ENCODE measurements at regions not wholly inside any gene's neighbourhood (a gene's known extent, or its start where the extent isn't known, plus 50 kb on each side); places are given as distances from the start of the nearest gene placed in this dataset.

DNA sequence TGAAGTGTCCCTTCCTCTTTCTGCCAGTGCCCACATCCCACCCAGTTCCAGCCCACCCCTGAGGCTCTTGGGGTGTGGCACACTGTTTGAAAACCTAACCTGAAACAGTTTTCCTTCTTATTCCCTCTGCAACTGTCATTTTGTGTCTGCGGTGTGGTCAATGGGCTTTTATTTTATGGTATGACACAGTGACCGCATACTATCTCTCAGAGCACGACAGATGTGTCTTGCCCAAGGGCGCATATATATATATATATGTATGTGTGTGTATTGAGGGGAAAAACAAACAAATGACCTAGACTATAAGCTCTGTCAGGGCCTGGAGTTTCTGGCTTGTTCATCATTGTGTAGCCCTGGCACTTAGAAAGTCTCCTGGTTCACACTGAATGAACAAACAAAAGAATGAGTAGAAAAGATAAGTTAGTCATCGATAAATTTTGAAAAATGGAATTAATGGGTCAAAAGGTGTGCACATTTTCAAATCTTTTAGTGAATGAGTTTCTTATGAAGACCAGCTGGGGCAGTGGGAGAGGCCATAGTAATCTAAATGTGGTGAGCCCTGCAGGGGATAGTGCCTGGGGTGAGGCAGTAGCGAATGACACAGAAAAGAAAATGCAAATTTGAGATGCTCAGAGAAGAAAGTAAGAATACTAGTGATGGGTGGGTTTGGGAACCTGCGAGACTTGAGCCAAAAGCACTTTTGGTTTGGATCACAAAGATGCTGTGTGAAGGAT is 198.4 kb downstream of the SNX10 start (continued):
- TF ChIP-seq, protein P1, sequence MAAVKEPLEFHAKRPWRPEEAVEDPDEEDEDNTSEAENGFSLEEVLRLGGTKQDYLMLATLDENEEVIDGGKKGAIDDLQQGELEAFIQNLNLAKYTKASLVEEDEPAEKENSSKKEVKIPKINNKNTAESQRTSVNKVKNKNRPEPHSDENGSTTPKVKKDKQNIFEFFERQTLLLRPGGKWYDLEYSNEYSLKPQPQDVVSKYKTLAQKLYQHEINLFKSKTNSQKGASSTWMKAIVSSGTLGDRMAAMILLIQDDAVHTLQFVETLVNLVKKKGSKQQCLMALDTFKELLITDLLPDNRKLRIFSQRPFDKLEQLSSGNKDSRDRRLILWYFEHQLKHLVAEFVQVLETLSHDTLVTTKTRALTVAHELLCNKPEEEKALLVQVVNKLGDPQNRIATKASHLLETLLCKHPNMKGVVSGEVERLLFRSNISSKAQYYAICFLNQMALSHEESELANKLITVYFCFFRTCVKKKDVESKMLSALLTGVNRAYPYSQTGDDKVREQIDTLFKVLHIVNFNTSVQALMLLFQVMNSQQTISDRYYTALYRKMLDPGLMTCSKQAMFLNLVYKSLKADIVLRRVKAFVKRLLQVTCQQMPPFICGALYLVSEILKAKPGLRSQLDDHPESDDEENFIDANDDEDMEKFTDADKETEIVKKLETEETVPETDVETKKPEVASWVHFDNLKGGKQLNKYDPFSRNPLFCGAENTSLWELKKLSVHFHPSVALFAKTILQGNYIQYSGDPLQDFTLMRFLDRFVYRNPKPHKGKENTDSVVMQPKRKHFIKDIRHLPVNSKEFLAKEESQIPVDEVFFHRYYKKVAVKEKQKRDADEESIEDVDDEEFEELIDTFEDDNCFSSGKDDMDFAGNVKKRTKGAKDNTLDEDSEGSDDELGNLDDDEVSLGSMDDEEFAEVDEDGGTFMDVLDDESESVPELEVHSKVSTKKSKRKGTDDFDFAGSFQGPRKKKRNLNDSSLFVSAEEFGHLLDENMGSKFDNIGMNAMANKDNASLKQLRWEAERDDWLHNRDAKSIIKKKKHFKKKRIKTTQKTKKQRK (IDR thresholded peaks at IDR 0.05; ENCODE audit: borderline replicate concordance, low read depth, low read length): no peak
- TF ChIP-seq SAP30 (IDR thresholded peaks at IDR 0.05; ENCODE audit: borderline replicate concordance, insufficient read depth, low read depth, low read length, poor library complexity, severe bottlenecking) (no peak), SNIP1 (IDR thresholded peaks at IDR 0.05; ENCODE audit: low read depth) (no peak)
- TF ChIP-seq, protein P2, sequence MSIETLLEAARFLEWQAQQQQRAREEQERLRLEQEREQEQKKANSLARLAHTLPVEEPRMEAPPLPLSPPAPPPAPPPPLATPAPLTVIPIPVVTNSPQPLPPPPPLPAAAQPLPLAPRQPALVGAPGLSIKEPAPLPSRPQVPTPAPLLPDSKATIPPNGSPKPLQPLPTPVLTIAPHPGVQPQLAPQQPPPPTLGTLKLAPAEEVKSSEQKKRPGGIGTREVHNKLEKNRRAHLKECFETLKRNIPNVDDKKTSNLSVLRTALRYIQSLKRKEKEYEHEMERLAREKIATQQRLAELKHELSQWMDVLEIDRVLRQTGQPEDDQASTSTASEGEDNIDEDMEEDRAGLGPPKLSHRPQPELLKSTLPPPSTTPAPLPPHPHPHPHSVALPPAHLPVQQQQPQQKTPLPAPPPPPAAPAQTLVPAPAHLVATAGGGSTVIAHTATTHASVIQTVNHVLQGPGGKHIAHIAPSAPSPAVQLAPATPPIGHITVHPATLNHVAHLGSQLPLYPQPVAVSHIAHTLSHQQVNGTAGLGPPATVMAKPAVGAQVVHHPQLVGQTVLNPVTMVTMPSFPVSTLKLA (conservative IDR thresholded peaks at IDR 0.05): no peak

Data from K562 (cell line).